ENCODE measurements at regions not wholly inside any gene's neighbourhood (a gene's known extent, or its start where the extent isn't known, plus 50 kb on each side); places are given as distances from the start of the nearest gene placed in this dataset.

DNA sequence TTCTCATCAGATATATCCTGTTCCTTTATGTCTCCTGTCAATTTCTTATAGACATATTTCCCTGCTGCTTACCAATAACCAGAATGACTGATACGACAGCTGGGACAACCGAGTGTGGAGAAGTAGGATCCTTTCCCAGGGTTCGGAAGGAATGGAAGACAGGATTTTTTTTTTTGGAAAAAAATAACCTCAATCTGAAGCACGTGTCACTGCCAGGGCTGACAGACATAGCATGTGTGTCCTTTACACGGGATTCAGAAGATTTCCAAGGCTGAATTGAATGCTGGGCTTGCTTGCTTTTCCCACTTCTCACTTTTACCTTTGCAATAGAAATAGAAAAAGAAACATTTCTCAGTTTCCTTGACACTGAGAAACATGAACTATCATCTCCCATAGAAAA lies 245.7 kb downstream of the GRIN2B start:
- no peaks in the 10 kb centered on the region for H3K36me3 ChIP-seq (ENCODE audit: insufficient read depth)
- no peaks in the 10 kb centered on the region for H3K27me3 ChIP-seq (ENCODE audit: insufficient read depth, low read depth)
- H4K20me1 ChIP-seq (ENCODE audit: insufficient read depth): no peaks in the 10 kb centered on the region
- H3K79me2 ChIP-seq (ENCODE audit: insufficient read depth, low read depth): no peaks in the 10 kb centered on the region
- H2AFZ ChIP-seq (ENCODE audit: low read depth): no peak overlapping the region
- no peak overlapping the region for H3K27ac ChIP-seq
- TF ChIP-seq, protein P1, sequence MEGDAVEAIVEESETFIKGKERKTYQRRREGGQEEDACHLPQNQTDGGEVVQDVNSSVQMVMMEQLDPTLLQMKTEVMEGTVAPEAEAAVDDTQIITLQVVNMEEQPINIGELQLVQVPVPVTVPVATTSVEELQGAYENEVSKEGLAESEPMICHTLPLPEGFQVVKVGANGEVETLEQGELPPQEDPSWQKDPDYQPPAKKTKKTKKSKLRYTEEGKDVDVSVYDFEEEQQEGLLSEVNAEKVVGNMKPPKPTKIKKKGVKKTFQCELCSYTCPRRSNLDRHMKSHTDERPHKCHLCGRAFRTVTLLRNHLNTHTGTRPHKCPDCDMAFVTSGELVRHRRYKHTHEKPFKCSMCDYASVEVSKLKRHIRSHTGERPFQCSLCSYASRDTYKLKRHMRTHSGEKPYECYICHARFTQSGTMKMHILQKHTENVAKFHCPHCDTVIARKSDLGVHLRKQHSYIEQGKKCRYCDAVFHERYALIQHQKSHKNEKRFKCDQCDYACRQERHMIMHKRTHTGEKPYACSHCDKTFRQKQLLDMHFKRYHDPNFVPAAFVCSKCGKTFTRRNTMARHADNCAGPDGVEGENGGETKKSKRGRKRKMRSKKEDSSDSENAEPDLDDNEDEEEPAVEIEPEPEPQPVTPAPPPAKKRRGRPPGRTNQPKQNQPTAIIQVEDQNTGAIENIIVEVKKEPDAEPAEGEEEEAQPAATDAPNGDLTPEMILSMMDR (conservative IDR thresholded peaks at IDR 0.05; ENCODE audit: low read depth, low read length): no peak
- no peak overlapping the region for H3K4me2 ChIP-seq
- H3K4me1 ChIP-seq (ENCODE audit: low read depth, poor library complexity, severe bottlenecking): no peaks in the 10 kb centered on the region
- no peak overlapping the region for H3K4me3 ChIP-seq (IDR thresholded peaks at IDR 0.05; ENCODE audit: insufficient read depth, low read depth, low read length)
- no peak overlapping the region for H3K9ac ChIP-seq

GRCh38 chr12:13734584-13735152 lies 246.7 kb downstream of the GRIN2B start:
- Histone ChIP-seq H3K79me2 (ENCODE audit: insufficient read depth, low read depth) (no peaks in the 10 kb centered on the region), H3K4me1 (ENCODE audit: low read depth, poor library complexity, severe bottlenecking) (no peaks in the 10 kb centered on the region), H4K20me1 (ENCODE audit: insufficient read depth) (no peaks in the 10 kb centered on the region), H3K9ac (no peak overlapping the region), H3K4me2 (no peak overlapping the region), H3K27me3 (ENCODE audit: insufficient read depth, low read depth) (no peaks in the 10 kb centered on the region), H3K36me3 (ENCODE audit: insufficient read depth) (no peaks in the 10 kb centered on the region), H3K27ac (no peak overlapping the region), H2AFZ (ENCODE audit: low read depth) (no peak overlapping the region), H3K4me3 (IDR thresholded peaks at IDR 0.05; ENCODE audit: insufficient read depth, low read depth, low read length) (no peak overlapping the region)
- TF ChIP-seq, protein P1 (conservative IDR thresholded peaks at IDR 0.05; ENCODE audit: low read depth, low read length): no peak

DNA sequence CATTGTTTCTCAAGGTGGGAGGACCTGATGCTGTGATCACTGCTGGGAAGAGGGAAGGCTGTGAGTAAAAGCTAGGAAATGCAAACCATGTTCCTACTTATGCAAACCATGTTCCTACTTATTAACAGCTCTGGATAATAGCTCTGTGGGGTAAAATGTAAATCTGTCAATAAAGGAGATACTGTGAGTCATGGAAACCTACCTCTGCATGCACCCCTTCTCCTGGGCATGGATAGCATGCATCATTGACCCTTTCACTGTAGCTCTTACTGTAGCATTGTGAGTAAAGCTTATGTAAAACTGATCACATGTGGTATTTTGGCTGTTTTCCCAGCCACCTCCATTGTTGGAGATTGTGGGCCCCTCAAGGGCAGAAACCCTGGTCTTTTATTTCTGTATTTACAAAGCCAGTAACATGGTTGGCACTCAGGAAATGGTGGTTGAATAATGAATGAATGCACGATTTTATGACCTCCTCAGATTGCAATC lies 253.7 kb downstream of the GRIN2B start:
- Histone ChIP-seq H3K9ac (no peak overlapping the region), H3K27ac (no peak overlapping the region), H3K4me3 (IDR thresholded peaks at IDR 0.05; ENCODE audit: insufficient read depth, low read depth, low read length) (no peak overlapping the region), H2AFZ (ENCODE audit: low read depth) (no peak overlapping the region), H3K79me2 (ENCODE audit: insufficient read depth, low read depth) (no peaks in the 10 kb centered on the region), H3K36me3 (ENCODE audit: insufficient read depth) (no peaks in the 10 kb centered on the region), H3K4me1 (ENCODE audit: low read depth, poor library complexity, severe bottlenecking) (no peaks in the 10 kb centered on the region), H3K4me2 (no peak overlapping the region), H4K20me1 (ENCODE audit: insufficient read depth) (no peaks in the 10 kb centered on the region), H3K27me3 (ENCODE audit: insufficient read depth, low read depth) (no peaks in the 10 kb centered on the region)
- TF ChIP-seq, protein P1 (conservative IDR thresholded peaks at IDR 0.05; ENCODE audit: low read depth, low read length): no peak

GRCh38 chr12:13725049-13725448 lies 256.4 kb downstream of the GRIN2B start:
- Histone ChIP-seq H4K20me1 (ENCODE audit: insufficient read depth) (no peaks in the 10 kb centered on the region), H3K9ac (no peak overlapping the region), H3K4me1 (ENCODE audit: low read depth, poor library complexity, severe bottlenecking) (no peaks in the 10 kb centered on the region), H3K27me3 (ENCODE audit: insufficient read depth, low read depth) (no peaks in the 10 kb centered on the region), H3K4me3 (IDR thresholded peaks at IDR 0.05; ENCODE audit: insufficient read depth, low read depth, low read length) (no peak overlapping the region), H3K36me3 (ENCODE audit: insufficient read depth) (no peaks in the 10 kb centered on the region), H3K27ac (no peak overlapping the region), H3K79me2 (ENCODE audit: insufficient read depth, low read depth) (no peaks in the 10 kb centered on the region), H3K4me2 (no peak overlapping the region), H2AFZ (ENCODE audit: low read depth) (no peak overlapping the region)
- TF ChIP-seq, protein P1 (conservative IDR thresholded peaks at IDR 0.05; ENCODE audit: low read depth, low read length): no peak
